Muscle of leg (tissue), 3 donors: ENCODE measurements at regions not wholly inside any gene's neighbourhood (a gene's known extent, or its start where the extent isn't known, plus 50 kb on each side); places are given as distances from the start of the nearest gene placed in this dataset.

Experiments
- DNase-seq: peaks from one replicate; pipeline ENCODE4 v3.0.0; 2013
- H3K27ac ChIP-seq: one replicate; pipeline ENCODE4 v1.5.1; 2013; ENCODE audit warnings: mild to moderate bottlenecking, low read length, control low read depth
- H3K27me3 ChIP-seq: one replicate; pipeline ENCODE4 v1.6.1; 2013; ENCODE audit warnings: low read length; ENCODE audit not compliant: control insufficient read depth, insufficient read depth
- H3K36me3 ChIP-seq: one replicate; pipeline ENCODE4 v1.6.1; 2013; ENCODE audit warnings: low read length; ENCODE audit not compliant: control insufficient read depth, insufficient read depth
- H3K4me1 ChIP-seq: one replicate; pipeline ENCODE4 v1.6.1; 2013; ENCODE audit warnings: low read length; ENCODE audit not compliant: control insufficient read depth, insufficient read depth
- H3K4me3 ChIP-seq: one replicate; pipeline ENCODE4 v1.5.1; 2013; ENCODE audit warnings: low read length, control low read depth
- H3K9me3 ChIP-seq: replicated peaks from 2 replicates; pipeline ENCODE4 v1.6.1; 2013; ENCODE audit warnings: low read depth, low read length; ENCODE audit not compliant: control insufficient read depth
- WGBS: methylation state at CpG from one replicate; pipeline ENCODE4 v1.1.5; 2013; ENCODE audit warnings: missing lambda C conversion rate; ENCODE audit not compliant: insufficient coverage; 5-methylcytosine and 5-hydroxymethylcytosine counted together

GRCh38 chr11:134916421-134917213 is 504.6 kb upstream of the B3GAT1 start:
- H3K9me3 ChIP-seq, result no peaks in the 10 kb centered on the region
- peak overlapping the region; percentile 35 for H3K27ac ChIP-seq
- DNase-seq, result peak; percentile 57
- no peaks in the 10 kb centered on the region for H3K27me3 ChIP-seq
- peaks cover 18% of the 10 kb centered on the region for H3K4me1 ChIP-seq
- no peak overlapping the region for H3K4me3 ChIP-seq
- no peaks in the 10 kb centered on the region for H3K36me3 ChIP-seq
- 74% methylated on average over 8 of the region's 9 CpGs for WGBS

DNA sequence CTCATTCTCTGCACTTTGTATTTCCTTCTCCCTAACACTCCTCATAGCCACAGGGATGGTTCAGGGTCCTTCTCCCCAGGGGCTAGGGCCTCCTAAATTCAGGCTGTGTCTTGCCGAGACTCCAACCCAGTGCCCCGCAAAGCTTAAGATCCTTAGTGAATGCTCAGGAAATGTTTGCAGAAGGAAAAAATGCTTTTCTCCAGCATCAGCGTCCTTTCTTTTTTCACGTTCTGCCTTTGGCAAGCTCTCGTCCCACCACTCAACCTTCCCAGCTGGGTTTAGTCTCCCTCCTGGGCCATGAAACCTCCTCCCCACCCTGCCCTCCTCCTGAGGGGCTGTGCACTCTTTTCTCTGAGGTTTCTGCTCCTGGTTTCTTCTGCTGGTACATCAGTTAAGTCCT is 503.8 kb upstream of the B3GAT1 start:
- Histone ChIP-seq H3K27ac (no peak overlapping the region), H3K9me3 (no peaks in the 10 kb centered on the region), H3K4me1 (peaks cover 18% of the 10 kb centered on the region), H3K4me3 (no peak overlapping the region), H3K36me3 (no peaks in the 10 kb centered on the region), H3K27me3 (no peaks in the 10 kb centered on the region)
- 43% methylated on average over 5 of the region's 5 CpGs for WGBS
- DNase-seq, result no peak

- 25% methylated on average over 8 of the region's 8 CpGs for WGBS
- Histone ChIP-seq H3K36me3 (no peaks in the 10 kb centered on the region), H3K27ac (no peak overlapping the region), H3K4me1 (peaks cover 18% of the 10 kb centered on the region), H3K4me3 (no peak overlapping the region), H3K9me3 (no peaks in the 10 kb centered on the region), H3K27me3 (no peaks in the 10 kb centered on the region)
- peak; percentile 28 for DNase-seq
Measured at GRCh38 chr11:134915212-134915611, 503.2 kb upstream of the B3GAT1 start.

DNA sequence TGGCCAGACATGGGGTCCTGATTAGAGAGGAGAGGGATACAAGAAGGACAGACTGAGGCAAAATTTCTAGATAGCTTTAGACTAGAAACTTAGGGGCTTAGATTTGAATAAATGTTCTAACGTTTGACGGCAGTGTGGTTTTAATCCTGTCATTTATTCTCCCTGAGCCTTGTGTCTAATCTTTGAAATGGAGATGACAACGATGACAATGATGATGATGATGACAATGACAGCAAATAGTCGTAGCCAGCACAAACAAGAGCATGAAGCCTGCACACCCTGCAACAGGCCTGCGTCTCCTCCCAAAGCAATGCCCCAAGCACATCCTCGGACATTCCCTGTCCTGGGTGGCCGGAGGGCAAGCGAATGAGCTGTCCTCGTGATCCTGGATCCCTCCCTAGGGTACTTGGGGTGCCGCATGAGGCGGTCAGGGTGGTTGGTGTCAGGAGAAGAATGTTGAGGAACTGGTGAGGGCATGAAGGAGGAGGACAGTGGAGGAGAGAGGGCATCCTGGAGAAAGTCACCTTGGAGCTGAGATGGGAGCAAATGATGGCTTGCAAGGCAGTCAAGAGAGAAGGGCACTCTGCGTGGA is 502.1 kb upstream of the B3GAT1 start:
- Histone ChIP-seq H3K36me3 (no peaks in the 10 kb centered on the region), H3K9me3 (no peaks in the 10 kb centered on the region), H3K27ac (no peak overlapping the region), H3K4me3 (no peak overlapping the region), H3K4me1 (peaks cover 18% of the 10 kb centered on the region), H3K27me3 (no peaks in the 10 kb centered on the region)
- no peak for DNase-seq
- WGBS, result 96% methylated on average over 6 of the region's 12 CpGs

DNA sequence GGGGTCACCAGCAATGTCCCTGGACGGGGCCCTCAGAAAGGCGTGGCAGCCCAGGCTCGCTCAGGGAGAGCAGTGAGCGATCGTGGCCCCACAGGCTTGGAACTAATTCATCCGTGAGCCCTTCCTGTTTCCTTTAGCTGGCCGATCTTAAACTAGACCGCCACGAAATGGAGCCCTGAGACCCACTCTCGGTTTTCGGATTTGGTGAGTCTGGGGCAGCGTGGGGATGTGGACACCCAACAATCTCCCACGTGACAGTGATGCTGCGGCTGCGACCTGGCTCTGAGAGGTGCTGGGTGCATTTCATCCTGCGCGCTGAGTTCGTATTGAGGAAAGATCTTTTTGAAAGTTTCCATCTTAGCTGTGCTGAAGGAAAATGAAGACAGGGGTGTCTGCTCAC is 501.3 kb upstream of the B3GAT1 start:
- no peak overlapping the region for H3K27ac ChIP-seq
- peaks cover 18% of the 10 kb centered on the region for H3K4me1 ChIP-seq
- no peak overlapping the region for H3K4me3 ChIP-seq
- no peak for DNase-seq
- no peaks in the 10 kb centered on the region for H3K36me3 ChIP-seq
- WGBS, result 85% methylated on average over 18 of the region's 18 CpGs
- H3K27me3 ChIP-seq, result no peaks in the 10 kb centered on the region
- no peaks in the 10 kb centered on the region for H3K9me3 ChIP-seq

- Histone ChIP-seq H3K27me3 (peaks cover 2% of the 10 kb centered on the region), H3K4me1 (peaks cover 18% of the 10 kb centered on the region), H3K9me3 (no peaks in the 10 kb centered on the region), H3K27ac (no peak overlapping the region), H3K4me3 (no peak overlapping the region), H3K36me3 (no peaks in the 10 kb centered on the region)
- no peak for DNase-seq
- 57% methylated on average over 4 of the region's 9 CpGs for WGBS
Measured at GRCh38 chr11:134911514-134912180, 499.6 kb upstream of the B3GAT1 start.

DNA sequence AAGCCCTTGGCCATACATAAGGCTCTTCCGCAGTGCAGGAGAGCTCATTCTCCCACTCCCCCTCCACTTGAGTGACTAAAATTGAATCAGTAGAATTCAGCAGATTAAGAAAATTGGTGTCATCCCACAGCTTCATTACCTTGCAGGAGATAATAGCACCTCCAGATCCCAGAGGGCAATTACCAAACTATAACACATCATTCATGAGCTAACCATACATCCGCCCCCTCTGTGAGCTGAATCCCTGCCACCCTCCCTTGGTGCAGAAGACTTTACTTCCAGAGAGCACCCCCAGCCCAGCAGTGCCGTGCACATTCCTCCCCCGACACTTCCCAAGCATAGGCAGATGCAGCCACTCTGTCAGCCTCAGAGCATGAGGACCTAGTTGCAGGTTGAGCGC is 496.5 kb upstream of the B3GAT1 start:
- 73% methylated on average over 3 of the region's 5 CpGs for WGBS
- Histone ChIP-seq H3K27me3 (peaks cover 2% of the 10 kb centered on the region), H3K4me3 (no peak overlapping the region), H3K36me3 (no peaks in the 10 kb centered on the region), H3K27ac (no peak overlapping the region), H3K4me1 (peaks cover 27% of the 10 kb centered on the region), H3K9me3 (no peaks in the 10 kb centered on the region)
- no peak for DNase-seq

- Histone ChIP-seq H3K9me3 (no peaks in the 10 kb centered on the region), H3K36me3 (no peaks in the 10 kb centered on the region), H3K27me3 (peaks cover 2% of the 10 kb centered on the region), H3K4me3 (no peak overlapping the region), H3K27ac (no peak overlapping the region), H3K4me1 (peaks cover 27% of the 10 kb centered on the region)
- 94% methylated on average over 4 of the region's 5 CpGs for WGBS
- DNase-seq, result no peak
Measured at GRCh38 chr11:134907636-134908035, 495.6 kb upstream of the B3GAT1 start.

GRCh38 chr11:134906356-134906955 is 494.4 kb upstream of the B3GAT1 start:
- Histone ChIP-seq H3K36me3 (no peaks in the 10 kb centered on the region), H3K27ac (no peak overlapping the region), H3K9me3 (no peaks in the 10 kb centered on the region), H3K27me3 (peaks cover 2% of the 10 kb centered on the region), H3K4me3 (no peak overlapping the region), H3K4me1 (peaks cover 21% of the 10 kb centered on the region)
- no peak for DNase-seq
- WGBS, result 60% methylated on average over 19 of the region's 19 CpGs

DNA sequence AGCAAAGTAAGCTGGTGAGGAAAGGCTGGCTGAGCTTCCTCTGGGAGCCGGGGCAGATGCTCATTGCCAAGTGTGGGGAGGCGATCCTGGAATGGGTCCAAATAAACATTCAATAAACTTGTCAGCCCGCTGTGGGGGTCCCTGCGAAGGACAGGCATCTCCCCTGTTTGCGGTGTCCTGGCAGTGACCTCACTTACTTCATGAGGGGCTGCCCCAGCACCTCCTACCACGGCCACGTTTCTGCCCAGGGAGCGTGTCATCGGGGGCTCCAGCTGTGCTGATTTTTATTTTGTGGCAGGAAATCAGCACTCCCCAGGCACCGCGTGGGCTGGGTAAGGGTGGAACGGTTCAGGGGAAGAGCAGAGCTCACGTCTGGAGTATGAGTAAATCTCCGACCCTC is 493.9 kb upstream of the B3GAT1 start:
- H3K27ac ChIP-seq, result no peak overlapping the region
- H3K9me3 ChIP-seq, result no peaks in the 10 kb centered on the region
- peak; percentile 21 for DNase-seq
- no peaks in the 10 kb centered on the region for H3K36me3 ChIP-seq
- peaks cover 2% of the 10 kb centered on the region for H3K27me3 ChIP-seq
- peaks cover 21% of the 10 kb centered on the region for H3K4me1 ChIP-seq
- WGBS, result 19% methylated on average over 14 of the region's 14 CpGs
- no peak overlapping the region for H3K4me3 ChIP-seq
